ENCODE measurements at regions not wholly inside any gene's neighbourhood (a gene's known extent, or its start where the extent isn't known, plus 50 kb on each side); places are given as distances from the start of the nearest gene placed in this dataset.

DNA sequence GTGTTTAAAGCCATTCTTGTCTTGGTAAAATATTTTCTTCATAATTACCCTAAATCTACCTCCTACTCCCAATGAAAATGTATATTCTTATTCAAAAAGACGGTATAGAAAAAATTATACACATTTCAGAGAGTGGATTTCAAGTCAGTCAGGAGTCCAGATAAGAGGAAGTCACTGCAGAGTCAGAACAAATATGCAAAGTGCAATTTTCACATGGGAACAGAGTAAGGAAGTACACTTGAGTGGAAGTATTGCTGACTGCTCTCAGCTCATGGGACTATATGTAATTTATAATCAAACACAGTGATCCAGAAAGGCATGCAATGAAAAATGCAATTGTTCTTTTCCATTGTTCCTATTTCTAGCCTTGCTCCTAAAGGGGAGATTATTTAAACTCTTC is 1128.0 kb downstream of the AACS start:
- DNase-seq (ENCODE audit: low spot score) = no peak

DNA sequence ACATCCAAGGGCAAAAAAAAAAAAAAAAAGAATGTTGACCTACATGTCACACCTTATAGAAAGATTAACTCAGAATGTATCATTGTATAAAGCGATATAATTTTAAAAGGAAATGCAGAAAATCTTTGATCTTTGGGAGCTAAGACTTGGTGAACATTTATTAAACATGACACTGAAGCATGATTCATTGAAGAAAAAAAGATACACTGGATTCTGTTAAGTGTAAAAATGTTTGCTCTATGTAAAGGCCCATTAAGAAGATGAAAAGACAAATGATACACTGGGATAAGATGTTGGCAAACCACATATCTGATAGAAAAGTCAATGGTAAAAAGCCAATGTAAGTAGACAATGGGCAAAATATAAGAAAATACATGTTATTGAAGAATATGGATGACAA is 1131.0 kb downstream of the AACS start:
- DNase-seq (ENCODE audit: low spot score) = no peak

DNA sequence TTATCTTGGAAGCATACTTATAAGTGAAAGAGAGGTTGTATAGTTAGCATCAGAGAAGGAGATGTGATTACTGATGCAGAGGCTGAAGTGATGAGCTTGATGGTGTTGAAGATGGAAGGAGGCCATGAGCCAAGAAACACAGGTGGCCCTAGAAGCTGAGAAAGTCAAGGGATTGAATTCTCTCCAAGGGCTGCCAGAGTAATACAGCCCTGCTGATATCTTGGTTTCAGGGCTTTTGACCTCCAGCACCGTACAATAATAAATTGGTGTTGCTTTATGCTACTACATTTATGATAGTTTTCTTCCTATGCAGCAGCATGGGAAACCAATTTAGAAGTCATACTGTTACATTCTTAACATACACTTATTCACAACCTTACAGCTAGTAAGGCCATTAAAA is 1133.3 kb downstream of the AACS start:
- no peak for DNase-seq (ENCODE audit: low spot score)

DNA sequence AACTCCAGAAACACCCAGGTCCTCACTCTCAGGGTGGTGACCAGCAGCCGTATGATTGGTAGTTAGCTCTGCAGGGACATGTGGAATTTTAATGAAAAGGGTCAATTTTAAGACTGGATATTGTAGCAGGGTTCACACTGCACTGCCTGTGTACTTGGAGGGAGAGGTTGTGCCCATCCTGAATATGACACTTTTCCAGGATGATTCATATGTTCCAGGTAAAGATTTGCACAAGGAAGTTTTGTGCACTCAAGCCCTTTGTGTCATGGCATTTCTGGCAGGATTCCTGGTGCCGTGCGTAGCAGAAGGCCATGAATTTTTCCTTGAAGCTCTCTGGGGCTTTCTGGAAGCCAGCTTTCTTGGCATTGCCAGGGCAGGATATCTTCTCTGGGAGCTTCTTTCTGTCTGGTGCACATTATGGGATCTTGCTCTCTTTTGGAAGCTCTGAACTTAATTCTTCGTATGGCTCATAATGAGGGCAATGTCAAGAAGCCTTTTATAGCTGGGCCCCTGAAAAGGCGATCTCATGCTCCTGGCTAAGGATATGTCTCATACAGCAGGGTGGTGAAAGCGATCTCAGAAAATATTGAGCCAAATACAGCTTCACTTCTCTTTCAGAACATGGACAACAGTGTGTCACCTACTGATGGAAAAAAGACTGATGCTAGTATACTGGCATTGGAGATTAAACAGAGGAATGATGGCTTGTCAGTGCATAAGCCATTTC is 1133.9 kb downstream of the AACS start:
- no peak for DNase-seq (ENCODE audit: low spot score)

DNA sequence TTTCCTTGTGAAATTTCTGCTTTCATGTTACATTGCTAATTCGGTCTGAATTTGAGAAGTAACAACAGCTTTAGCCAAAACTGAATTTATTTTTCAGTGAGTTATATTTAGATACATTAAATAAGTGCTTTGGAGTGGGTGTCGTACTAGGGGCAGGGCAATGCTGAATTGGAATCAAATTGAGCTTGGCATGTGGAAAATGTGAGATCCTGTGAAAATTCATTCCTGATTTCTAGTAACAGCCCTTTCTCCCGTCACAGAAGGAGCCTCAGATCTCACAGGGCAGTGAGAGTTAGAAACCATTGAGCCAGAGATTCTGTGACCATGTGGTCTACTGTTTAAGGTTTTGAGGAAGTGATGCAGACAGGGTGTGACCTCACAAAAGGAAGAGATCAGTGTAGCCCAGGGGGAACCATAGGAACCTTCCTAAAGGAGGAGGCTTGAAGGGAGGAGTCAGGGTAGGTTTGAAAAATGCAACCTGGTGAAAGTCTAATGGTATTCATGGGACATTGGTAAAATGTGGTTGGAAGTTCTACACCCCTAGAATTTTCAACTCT is 1136.8 kb downstream of the AACS start:
- no peak for DNase-seq (ENCODE audit: low spot score)

DNA sequence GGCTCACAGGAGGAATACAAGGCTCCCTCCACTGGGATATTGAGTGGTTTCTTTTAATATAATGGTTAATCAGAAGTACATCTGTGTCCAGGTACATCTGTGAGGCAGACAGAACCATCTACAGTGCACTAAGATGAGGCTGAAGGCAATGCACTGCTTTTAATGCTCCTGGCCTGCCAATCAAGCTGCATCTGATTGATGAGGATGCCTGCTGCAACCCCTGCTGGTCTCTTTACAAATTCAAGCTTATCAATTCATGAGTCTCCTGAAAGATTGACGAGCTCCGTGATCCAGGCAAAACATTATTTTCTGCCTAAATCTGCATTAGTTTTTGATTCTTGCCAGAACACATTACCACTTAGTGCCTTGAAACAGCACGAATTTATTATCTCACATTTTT is 1139.1 kb downstream of the AACS start:
- no peak for DNase-seq (ENCODE audit: low spot score)

DNA sequence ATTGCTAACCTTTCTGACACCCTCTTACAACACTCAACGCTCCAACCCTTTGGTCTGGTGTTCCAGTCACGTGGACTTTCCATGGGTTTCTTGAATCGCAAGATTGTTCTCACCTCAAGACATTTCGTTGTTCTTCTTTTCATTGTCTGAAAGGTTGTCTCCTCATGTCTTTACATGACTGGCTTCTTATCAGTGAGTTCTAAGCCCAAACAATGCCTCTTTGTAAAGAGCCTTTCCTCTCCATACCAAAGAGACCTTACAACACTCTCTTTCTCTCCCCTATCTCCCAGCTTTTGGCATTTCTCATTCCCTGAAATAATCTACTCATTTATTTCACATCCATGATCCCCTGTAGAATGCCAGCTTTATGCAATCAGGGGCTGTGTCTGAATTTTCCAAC is 1144.8 kb downstream of the AACS start:
- DNase-seq (ENCODE audit: low spot score) = no peak

DNA sequence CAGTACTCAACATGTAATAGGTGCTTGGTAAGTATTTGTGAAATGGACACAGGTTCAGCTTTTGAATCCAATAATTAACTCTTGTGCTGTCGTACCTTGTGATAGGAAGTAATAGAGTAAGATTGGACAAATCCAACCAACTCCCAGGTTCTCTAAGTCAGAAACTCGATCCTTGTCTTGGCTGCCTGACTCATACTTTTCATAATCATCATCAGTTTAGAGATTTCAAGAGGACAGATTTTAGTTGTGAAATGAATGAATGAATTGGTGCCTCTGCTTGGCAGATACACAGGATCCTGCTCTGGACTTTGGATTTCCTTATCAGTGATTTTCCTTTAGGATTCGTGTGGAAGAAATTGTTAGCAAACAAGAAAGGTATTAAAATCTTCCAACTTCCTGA is 1145.2 kb downstream of the AACS start:
- no peak for DNase-seq (ENCODE audit: low spot score)

DNA sequence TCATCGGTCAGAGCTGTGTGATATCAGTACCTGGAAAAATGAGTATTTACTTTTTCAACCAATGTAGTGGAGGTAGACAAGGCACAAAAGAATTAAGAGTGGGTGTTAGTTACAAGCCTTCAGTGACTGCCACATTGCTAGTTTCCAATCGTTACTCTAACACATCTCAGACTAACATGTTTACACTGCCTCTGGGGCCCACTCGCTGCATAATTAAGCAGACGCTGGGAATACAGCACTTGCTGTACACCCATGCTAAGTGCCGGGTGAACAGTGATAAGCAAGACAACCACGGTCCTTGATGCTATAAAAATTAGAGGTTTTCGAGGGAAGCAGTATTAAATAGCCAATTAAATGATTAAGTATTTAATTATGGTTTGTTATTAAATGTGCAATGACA is 1147.6 kb downstream of the AACS start:
- no peak for DNase-seq (ENCODE audit: low spot score)

DNA sequence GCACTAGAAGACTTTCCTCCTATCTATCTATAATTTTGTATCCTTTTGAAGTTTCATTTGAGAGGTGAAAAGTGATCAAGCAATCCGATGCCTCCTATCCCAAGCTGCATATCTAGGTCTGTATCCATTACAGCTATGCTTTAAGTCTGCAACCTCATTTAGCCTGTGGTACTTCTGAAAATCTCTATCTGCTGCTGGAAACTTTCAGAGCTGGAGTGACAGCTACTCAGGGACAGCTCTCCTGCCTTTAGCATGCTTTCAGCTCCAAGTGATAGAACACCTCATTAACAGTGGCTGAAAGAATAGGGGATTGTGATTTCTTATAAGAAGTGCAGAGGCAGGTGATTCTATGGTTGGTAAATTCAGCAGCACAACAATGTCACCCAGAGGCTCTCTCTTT is 1153.5 kb downstream of the AACS start:
- DNase-seq (ENCODE audit: low spot score) = no peak

DNA sequence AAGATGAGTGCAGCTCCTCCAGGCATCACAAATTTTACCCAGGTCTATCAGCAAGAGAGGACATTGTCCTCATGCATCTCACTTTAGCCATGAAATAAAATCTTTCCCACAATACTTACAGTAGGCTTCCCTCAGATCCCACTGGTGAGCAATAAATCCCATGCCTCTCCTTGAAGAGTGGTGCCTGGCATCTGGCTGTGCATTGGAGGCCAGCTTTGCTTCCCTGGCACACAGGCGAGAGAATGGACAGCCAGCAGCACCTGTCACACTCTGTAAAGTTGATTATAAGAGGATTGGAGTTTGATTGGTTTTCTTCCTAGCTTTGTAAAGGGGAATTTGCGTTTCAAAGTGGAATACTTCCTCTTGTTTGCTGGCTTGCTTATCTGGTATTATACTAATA is 1153.9 kb downstream of the AACS start:
- DNase-seq (ENCODE audit: low spot score) = no peak

DNA sequence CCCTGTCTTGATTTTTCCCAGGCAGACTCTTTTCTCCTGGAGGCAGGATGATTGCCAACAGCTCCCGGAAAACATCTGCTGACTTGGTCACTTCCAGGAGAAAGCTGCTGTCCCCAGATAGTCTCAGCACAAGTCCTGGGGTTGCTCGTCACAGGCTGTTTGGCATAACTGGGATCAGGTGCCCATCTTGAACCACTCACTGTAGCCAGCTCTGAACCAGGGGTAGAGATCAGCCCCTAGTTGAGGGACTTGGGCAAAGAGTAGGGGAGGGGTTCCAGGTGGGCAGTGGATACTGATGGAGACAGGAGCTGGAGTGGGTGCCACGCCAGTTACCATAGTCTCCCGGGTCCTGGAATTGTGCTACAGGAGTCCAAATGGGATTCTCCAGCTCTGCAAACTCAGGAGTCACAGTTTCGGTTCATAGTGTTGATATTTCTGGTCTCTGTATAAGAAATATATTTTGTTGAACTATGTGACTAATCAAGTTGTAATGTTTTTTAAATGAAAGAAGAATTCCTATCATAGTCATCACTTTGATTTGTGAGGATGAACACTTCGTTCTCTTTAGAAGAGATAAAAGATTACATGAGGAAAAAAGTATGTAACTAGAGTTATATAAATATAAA is 1154.5 kb downstream of the AACS start:
- DNase-seq (ENCODE audit: low spot score) = no peak

DNA sequence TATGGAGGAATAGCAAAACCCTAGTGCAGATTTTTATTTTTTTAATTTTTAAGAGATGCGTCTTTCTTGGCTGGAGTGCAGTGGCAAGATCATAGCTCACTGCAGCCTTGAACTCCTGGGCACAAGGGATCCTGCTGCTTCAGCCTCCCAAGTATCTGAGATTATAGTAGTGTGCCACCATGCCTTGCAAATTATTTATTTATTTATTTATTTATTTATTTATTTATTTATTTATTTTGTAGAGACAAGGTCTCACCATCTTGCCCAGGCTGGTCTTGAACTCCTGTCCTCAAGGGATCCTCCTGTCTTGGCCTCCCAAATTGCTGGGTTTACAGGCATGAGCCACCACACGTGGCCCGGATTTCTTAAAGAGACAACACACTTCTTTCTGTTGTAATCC is 1158.8 kb downstream of the AACS start:
- DNase-seq (ENCODE audit: low spot score) = no peak

DNA sequence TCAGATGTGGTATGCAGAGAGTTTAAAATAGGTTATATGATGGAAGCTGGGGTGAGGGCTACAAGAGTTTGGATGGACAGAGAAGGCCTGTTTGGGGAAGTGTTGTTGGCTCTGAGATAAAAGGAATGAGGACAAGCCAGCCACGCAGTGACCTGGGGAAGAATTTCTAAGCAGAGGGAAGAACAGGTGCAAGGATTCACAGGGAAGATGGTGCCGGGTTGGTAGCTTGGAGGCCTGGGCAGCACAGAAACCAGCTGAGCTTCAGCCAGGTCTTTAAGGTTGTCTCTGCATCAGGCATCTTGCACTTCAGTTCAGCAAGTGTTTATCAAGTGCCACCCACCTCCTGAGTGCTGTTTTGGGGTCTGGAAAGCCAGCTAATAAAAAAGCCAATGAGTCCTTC is 1163.7 kb downstream of the AACS start:
- no peak for DNase-seq (ENCODE audit: low spot score)

DNA sequence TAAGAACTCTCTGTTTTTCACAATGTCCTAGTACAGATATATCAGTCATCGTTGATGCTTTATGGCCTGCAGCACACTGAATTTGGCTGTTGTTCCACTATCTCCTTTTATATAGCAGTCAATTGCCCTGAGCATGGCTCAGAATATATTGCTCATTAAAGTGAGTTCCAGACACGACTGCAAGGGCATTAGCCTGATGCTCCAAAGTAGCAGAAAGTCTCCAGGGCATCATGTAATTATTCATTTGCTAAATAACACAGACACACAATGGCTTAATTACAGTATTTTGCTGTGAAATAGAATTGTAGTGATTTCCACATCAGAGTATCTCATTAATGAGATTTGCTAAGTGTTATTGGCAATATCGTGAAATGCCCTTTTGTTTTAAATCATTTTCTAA is 1167.5 kb downstream of the AACS start:
- DNase-seq (ENCODE audit: low spot score) = no peak

DNA sequence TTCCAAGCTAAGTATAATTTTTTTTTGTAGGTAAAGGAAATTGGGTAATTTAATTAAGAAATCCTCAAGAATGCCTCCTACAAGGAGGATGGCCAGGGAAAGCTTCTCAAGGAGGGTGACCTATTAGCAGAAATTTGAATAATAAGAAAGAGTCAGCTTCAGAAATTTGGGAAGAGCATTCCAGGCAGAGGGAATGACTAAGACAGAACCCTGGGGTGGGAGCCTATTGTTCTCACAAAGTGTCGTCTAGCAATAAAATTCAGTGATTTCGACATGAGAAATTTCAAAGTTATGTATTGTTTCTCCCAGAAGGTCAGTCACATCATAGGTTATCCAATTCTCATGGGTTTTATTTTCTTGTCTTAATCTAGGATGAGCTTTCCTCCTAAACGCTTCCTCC is 1168.4 kb downstream of the AACS start:
- no peak for DNase-seq (ENCODE audit: low spot score)

DNA sequence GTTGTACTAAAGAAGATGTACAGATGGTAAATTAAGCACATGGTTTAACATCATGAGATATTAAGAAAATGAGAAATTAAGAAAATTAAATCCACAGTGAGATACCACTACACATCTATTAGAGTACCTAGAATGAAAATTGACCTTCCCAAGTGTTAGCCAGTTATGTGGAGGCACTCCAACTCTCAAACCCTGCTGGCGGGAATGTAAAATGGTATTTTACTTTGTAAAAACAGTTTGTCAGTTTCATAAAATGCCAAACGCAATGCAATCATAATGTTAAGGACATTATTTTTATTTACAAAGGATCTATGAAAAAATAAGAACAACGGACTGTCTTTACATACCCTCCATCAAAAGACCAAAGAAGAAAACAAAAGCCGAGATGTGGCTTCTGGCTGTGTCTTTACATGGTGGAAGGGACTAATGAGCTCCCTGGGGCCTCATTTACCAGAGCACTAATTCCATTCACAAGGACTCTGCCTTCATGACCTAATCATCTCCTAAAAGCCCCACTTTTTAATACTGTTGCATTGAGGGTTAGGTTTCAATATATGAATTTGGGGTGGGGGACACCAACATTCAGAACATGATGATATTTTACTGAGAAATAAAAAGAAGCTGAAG is 1178.7 kb downstream of the AACS start:
- DNase-seq (ENCODE audit: low spot score) = no peak

DNA sequence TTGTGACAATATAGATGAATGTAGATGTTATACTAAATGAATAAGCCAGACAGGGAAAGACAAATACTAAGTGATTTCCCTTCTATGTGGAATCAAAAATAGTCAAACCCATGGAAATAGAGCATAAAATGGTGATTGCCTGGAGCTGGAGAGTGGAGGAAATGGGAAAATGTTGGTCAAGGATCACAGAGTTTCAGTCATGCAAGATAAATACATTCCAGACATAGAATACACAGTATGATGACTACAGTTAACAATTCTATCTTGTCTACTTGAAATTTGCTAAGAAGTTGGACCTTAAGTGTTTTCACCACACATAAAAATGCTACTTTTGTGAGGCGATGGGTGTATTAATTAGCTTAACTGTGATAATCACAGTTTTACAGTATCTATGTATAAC is 1182.7 kb downstream of the AACS start:
- no peak for DNase-seq (ENCODE audit: low spot score)

DNA sequence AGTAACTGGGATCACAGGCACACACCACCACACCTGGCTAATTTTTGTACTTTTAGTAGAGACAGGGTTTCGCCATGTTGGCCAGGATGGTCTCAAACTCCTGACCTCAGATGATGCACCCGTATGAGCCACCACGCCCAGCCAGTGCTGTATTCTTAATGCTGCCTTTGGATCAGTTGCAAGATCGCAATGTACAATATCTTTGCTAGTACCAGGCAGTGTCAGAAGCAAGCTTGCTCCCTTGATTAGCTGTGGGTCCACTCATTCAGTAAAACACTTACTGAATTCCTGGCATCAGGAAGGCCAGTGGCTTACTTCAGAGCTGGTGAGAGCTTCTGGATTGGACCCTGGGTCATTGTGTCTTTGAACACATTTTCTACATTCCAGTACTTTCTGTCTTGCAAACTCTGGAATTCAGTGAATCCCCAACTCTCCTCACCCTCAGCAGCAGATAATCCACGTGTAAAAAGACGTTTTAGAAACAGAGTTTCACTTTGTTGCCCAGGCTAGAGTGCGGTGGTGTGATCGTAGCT is 1183.7 kb downstream of the AACS start:
- no peak for DNase-seq (ENCODE audit: low spot score)

DNA sequence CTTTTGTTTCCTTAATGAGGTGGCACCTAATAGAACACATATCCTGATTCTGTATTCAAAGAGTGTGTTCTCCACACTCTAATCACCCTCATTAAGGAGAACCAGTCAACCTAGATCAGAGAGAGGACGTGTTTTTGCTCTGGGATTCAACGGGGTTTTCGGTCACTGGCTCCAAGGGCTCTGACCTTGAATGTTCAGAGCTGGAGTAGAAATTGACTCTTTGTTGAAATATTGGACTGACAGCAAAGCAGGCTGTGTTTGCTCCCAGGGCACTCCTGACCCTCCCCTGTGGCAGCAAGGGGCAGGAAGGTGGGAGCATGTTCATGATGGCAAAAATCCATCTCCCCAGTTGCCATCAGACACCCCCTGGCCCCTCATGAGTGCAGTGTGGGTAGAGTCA is 1193.0 kb downstream of the AACS start:
- DNase-seq (ENCODE audit: low spot score) = no peak

DNA sequence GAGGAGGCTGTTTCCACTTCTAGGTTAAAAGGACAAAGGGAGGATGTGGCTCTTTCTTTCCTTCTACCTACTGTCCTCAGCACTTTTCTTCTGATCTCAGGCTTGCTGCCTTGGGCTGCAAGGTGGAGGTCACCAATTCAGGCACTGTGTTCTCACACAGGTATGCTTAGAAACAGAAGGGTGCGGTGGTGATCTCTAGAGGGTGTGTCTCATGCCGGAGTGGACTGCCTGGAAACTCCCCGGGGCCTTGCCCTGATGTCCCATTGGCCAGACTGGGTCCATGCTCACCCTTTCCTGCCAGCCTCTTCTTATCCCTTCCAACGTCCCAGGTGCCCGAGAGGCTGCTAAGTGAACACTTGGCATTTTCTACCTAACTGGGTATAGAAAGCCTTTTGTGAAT is 1197.6 kb downstream of the AACS start:
- no peak for DNase-seq (ENCODE audit: low spot score)

DNA sequence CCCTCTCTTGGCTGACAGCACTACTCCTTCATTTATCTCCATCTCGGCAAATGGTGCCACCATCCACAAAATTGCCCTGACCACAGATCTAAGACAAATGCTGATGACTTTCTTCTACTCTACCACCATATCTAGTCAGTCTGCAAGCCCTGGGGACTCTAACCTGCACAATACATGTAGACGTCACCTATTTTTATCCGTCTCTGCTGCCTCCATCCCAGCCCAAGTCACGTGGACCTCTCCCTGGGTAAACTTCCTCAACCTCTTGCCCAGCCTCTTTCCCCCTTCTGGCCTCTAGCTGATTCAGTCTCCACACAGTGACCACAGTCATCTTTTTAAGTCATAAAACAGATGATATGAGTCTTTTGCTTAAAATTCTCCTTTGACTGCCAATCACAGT is 1203.0 kb downstream of the AACS start:
- DNase-seq (ENCODE audit: low spot score) = no peak

DNA sequence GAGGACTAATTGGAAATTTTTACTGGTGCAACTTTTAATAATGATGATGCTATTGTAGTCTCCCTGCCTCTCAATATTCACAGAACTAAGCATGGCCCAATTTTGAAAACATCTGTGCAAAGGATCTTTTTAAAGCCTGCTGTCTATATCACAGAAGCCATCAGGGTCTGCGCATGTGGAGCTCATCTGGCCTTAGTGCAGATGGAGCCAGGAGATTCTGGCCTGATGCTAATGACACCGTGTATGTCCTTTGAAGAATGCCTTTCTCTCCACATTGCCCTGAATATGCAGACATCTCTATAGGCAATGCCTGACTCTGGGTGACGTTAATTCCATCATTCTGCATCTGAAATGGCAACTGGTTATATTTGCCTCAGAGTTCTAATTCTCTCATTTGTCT is 1205.9 kb downstream of the AACS start:
- DNase-seq (ENCODE audit: low spot score) = no peak

All from D341Med (cell line).